Stimulated activated CD8-positive, alpha-beta memory T cell treated with anti-CD3 and anti-CD28 coated beads, Interleukin-12 subunit alpha, Interleukin-12 subunit beta, amount 100 ng/mL, for 4 hours (primary cell): ENCODE measurements at regions not wholly inside any gene's neighbourhood (a gene's known extent, or its start where the extent isn't known, plus 50 kb on each side); places are given as distances from the start of the nearest gene placed in this dataset.
"Not testable (repeated sequence)": the region's sequence is repeated elsewhere in the genome, so short reads cannot be mapped to it uniquely, and the experiment has no call there.

Experiments
- DNase-seq: peaks from one replicate; pipeline ENCODE4 v3.0.0-alpha.2; 2020; ENCODE audit warnings: low read depth

GRCh38 chr7:65251851-65252620, 121.6 kb upstream of the ZNF92 start:
- no peak for DNase-seq

GRCh38 chr7:65250697-65251395, 122.8 kb upstream of the ZNF92 start:
- DNase-seq = no peak

- no peak for DNase-seq
These were observed 123.4 kb upstream of the ZNF92 start for GRCh38 chr7:65250216-65250615.

GRCh38 chr7:65247491-65247890, 126.2 kb upstream of the ZNF92 start:
- no peak for DNase-seq

- DNase-seq = no peak
These were observed 133.8 kb upstream of the ZNF92 start for GRCh38 chr7:65239707-65240352.

- no peak for DNase-seq
These were observed 134.3 kb upstream of the ZNF92 start for GRCh38 chr7:65239324-65239706.

- DNase-seq = no peak
These were observed 134.9 kb upstream of the ZNF92 start for GRCh38 chr7:65238785-65239184.

GRCh38 chr7:65235586-65235985, 138.1 kb upstream of the ZNF92 start:
- DNase-seq = no peak

GRCh38 chr7:65233409-65234034, 140.1 kb upstream of the ZNF92 start:
- no peak for DNase-seq

- no peak for DNase-seq
These were observed 143.4 kb upstream of the ZNF92 start for GRCh38 chr7:65230231-65230630.

GRCh38 chr7:65225422-65226006, 148.1 kb upstream of the ZNF92 start:
- DNase-seq = no peak

GRCh38 chr7:65222655-65223054, 151.0 kb upstream of the ZNF92 start:
- DNase-seq = no peak

- DNase-seq = no peak
These were observed 152.0 kb upstream of the ZNF92 start for GRCh38 chr7:65221683-65222082.

GRCh38 chr7:65219623-65220022, 154.0 kb upstream of the ZNF92 start:
- DNase-seq = no peak

GRCh38 chr7:65216469-65216868, 157.2 kb upstream of the ZNF92 start:
- DNase-seq = peak; percentile 14

- DNase-seq = not testable (repeated sequence)
These were observed 160.4 kb upstream of the ZNF92 start for GRCh38 chr7:65213260-65213659.

GRCh38 chr7:65199221-65199620, 174.4 kb upstream of the ZNF92 start:
- DNase-seq = not testable (repeated sequence)

- not testable (repeated sequence) for DNase-seq
These were observed 180.2 kb upstream of the ZNF92 start for GRCh38 chr7:65193334-65194058.

- not testable (repeated sequence) for DNase-seq
These were observed 170.6 kb upstream of the ERV3-1 start for GRCh38 chr7:65177041-65177440.

GRCh38 chr7:65150105-65150504, 143.6 kb upstream of the ERV3-1 start:
- DNase-seq = not testable (repeated sequence)

- not testable (repeated sequence) for DNase-seq
These were observed 139.8 kb upstream of the ERV3-1 start for GRCh38 chr7:65146118-65146914.
